GM23338 (cell line): ENCODE measurements at regions not wholly inside any gene's neighbourhood (a gene's known extent, or its start where the extent isn't known, plus 50 kb on each side); places are given as distances from the start of the nearest gene placed in this dataset.

Source experiments
- ATAC-seq: fragments of 200-7000 bp; cut with Tn5 transposase; 3 replicates; pipeline ENCODE4 v1.9.1; 2020
- DNase-seq: peaks from one replicate; pipeline ENCODE4 v3.0.0-alpha.2; 2015; ENCODE audit warnings: low spot score
- H2AFZ ChIP-seq: fragments of 200-600 bp; sonication (generic); 2 replicates; pipeline ENCODE4 v1.8.0; 2016; ENCODE audit warnings: antibody characterized with exemption, mild to moderate bottlenecking, moderate library complexity
- H3F3A ChIP-seq: fragments of 200-600 bp; sonication (generic); replicated peaks from 2 replicates; pipeline ENCODE4 v1.8.0; 2017; ENCODE audit warnings: antibody characterized with exemption, mixed run types, low read depth
- H3K27ac ChIP-seq: fragments of 200-600 bp; sonication (generic); 2 replicates; pipeline ENCODE4 v1.6.1; 2016; ENCODE audit warnings: low read depth
- H3K27me3 ChIP-seq: fragments of 200-600 bp; sonication (generic); 2 replicates; pipeline ENCODE4 v1.8.0; 2016; ENCODE audit warnings: mild to moderate bottlenecking, mixed run types, moderate library complexity; ENCODE audit not compliant: insufficient read depth
- H3K36me3 ChIP-seq: fragments of 200-600 bp; sonication (generic); 2 replicates; pipeline ENCODE4 v1.8.0; 2016; ENCODE audit warnings: mild to moderate bottlenecking; ENCODE audit not compliant: insufficient read depth
- H3K4me1 ChIP-seq: fragments of 200-600 bp; sonication (generic); 2 replicates; pipeline ENCODE4 v1.8.0; 2016; ENCODE audit warnings: mild to moderate bottlenecking, moderate library complexity; ENCODE audit not compliant: insufficient read depth
- H3K4me2 ChIP-seq: fragments of 200-600 bp; sonication (generic); 2 replicates; pipeline ENCODE4 v1.7.1; 2017; ENCODE audit warnings: mixed run types
- H3K4me3 ChIP-seq: fragments of 200-600 bp; sonication (generic); 2 replicates; pipeline ENCODE4 v1.6.1; 2016; ENCODE audit warnings: mixed run types
- H3K79me2 ChIP-seq: fragments of 200-600 bp; sonication (generic); replicated peaks from 2 replicates; pipeline ENCODE4 v1.8.0; 2017; ENCODE audit warnings: mild to moderate bottlenecking; ENCODE audit not compliant: insufficient read depth
- H3K9me2 ChIP-seq: fragments of 200-600 bp; sonication (generic); 2 replicates; pipeline ENCODE4 v1.8.0; 2017; ENCODE audit not compliant: insufficient read depth
- H4K20me1 ChIP-seq: fragments of 200-600 bp; sonication (generic); replicated peaks from 2 replicates; pipeline ENCODE4 v1.8.0; 2017; ENCODE audit warnings: mild to moderate bottlenecking; ENCODE audit not compliant: insufficient read depth
- H3K27ac Mint-ChIP-seq: 2 replicates; pipeline ENCODE4 v1.8.0; 2020; ENCODE audit warnings: inconsistent platforms, mild to moderate bottlenecking, moderate library complexity, mixed read lengths
- H3K27me3 Mint-ChIP-seq: 3 replicates; pipeline ENCODE4 v1.8.0; 2022; ENCODE audit warnings: low read depth, mild to moderate bottlenecking, moderate library complexity, mixed read lengths, inconsistent platforms; ENCODE audit not compliant: insufficient read depth, poor library complexity
- H3K36me3 Mint-ChIP-seq: 3 replicates; pipeline ENCODE4 v1.8.0; 2021; ENCODE audit warnings: low read depth, mild to moderate bottlenecking, inconsistent platforms, moderate library complexity, mixed read lengths
- H3K4me1 Mint-ChIP-seq: 3 replicates; pipeline ENCODE4 v1.8.0; 2020; ENCODE audit warnings: mild to moderate bottlenecking, inconsistent platforms, mixed read lengths
- H3K4me3 Mint-ChIP-seq: 3 replicates; pipeline ENCODE4 v1.8.0; 2021; ENCODE audit warnings: moderate library complexity, mild to moderate bottlenecking, inconsistent platforms, mixed read lengths
- H3K9me3 Mint-ChIP-seq: 3 replicates; pipeline ENCODE4 v1.8.0; 2020; ENCODE audit warnings: moderate library complexity, mild to moderate bottlenecking, inconsistent platforms, mixed read lengths
- CREB1 ChIP-seq: fragments of 250-450 bp; sonication (Bioruptor Pico); IDR thresholded peaks from 2 replicates; pipeline ENCODE4 v1.5.0; 2020; ENCODE audit warnings: low read depth, mild to moderate bottlenecking, moderate library complexity
- CTCF ChIP-seq, 2 experiments: fragments of 200-600 bp in 1 of 2; sonication (generic) in 1 of 2; conservative IDR thresholded peaks; 2 replicates each; pipeline versions ENCODE4 v1.5.1 to v1.6.1; 2016 to 2017; ENCODE audit warnings: antibody characterized with exemption in 2 of 2, low read depth in 2 of 2, mild to moderate bottlenecking in 2 of 2, moderate library complexity in 1 of 2
- ETS1 ChIP-seq: IDR thresholded peaks from 2 replicates; pipeline ENCODE4 v1.6.1; 2016; ENCODE audit warnings: antibody characterized with exemption
- EZH2 ChIP-seq: fragments of 200-600 bp; sonication (generic); IDR thresholded peaks from one replicate; pipeline ENCODE4 v1.8.0; 2017; ENCODE audit warnings: antibody characterized with exemption, mild to moderate bottlenecking, low read depth; ENCODE audit not compliant: unreplicated experiment
- POLR2AphosphoS5 ChIP-seq: IDR thresholded peaks from 2 replicates; pipeline ENCODE4 v1.6.1; 2016; ENCODE audit warnings: antibody characterized with exemption, low read depth
- REST ChIP-seq: IDR thresholded peaks from one replicate; pipeline ENCODE4 v1.6.1; 2018; ENCODE audit warnings: antibody characterized with exemption; ENCODE audit not compliant: unreplicated experiment
- ZNF114 ChIP-seq: fragments of 250-450 bp; sonication (Bioruptor Pico); IDR thresholded peaks from 2 replicates; pipeline ENCODE4 v1.5.0; 2020; ENCODE audit warnings: mild to moderate bottlenecking, moderate library complexity
- ZNF331 ChIP-seq: fragments of 250-450 bp; sonication (Bioruptor Pico); IDR thresholded peaks from 2 replicates; pipeline ENCODE4 v1.5.0; 2020; ENCODE audit warnings: low read depth, mild to moderate bottlenecking, moderate library complexity

- TF ChIP-seq POLR2AphosphoS5 (no peak), CTCF (conservative IDR thresholded peaks at IDR 0.05; ENCODE audit: low read depth in 2 of 2) (no peak), ZNF331 (CRISPR knock-in tag) (no peak), ZNF114 (CRISPR knock-in tag) (no peak), REST (no peak), EZH2 (no peak)
Observed at GRCh38 chr9:110029429-110029955, 178.5 kb downstream of the C9orf152 start (continued).

- no peaks in the 10 kb centered on the region for H3K27me3 Mint-ChIP-seq
- Histone ChIP-seq H2AFZ (no peak overlapping the region), H3K9me2 (no peaks in the 10 kb centered on the region), H3K4me1 (peaks cover 11% of the 10 kb centered on the region), H3K27ac (no peak overlapping the region), H3K79me2 (no peaks in the 10 kb centered on the region), H3K36me3 (no peaks in the 10 kb centered on the region), H3F3A (no peaks in the 10 kb centered on the region), H3K27me3 (no peaks in the 10 kb centered on the region), H4K20me1 (no peaks in the 10 kb centered on the region), H3K4me3 (no peak overlapping the region), H3K4me2 (no peak overlapping the region)
- ATAC-seq, result no peak
- peaks cover 30% of the 10 kb centered on the region for H3K4me1 Mint-ChIP-seq
- DNase-seq, result no peak
- no peak overlapping the region for H3K4me3 Mint-ChIP-seq
- H3K27ac Mint-ChIP-seq, result no peak overlapping the region
- H3K9me3 Mint-ChIP-seq, result no peaks in the 10 kb centered on the region
- TF ChIP-seq CREB1 (no peak), POLR2AphosphoS5 (no peak), EZH2 (no peak), ZNF114 (CRISPR knock-in tag) (no peak), CTCF (conservative IDR thresholded peaks at IDR 0.05; ENCODE audit: low read depth in 2 of 2) (no peak), ETS1 (no peak), ZNF331 (CRISPR knock-in tag) (no peak), REST (no peak)
- H3K36me3 Mint-ChIP-seq, result no peaks in the 10 kb centered on the region
Observed at GRCh38 chr9:110029956-110030480, 177.9 kb downstream of the C9orf152 start.
